NCI-H187 treated with DMSO at 0.1 percent for 48 hours (cell line): ENCODE measurements at regions not wholly inside any gene's neighbourhood (a gene's known extent, or its start where the extent isn't known, plus 50 kb on each side); places are given as distances from the start of the nearest gene placed in this dataset.

Experiments used
- DNase-seq: peaks from one replicate; lab custom pipeline; 2025; lab: John Stamatoyannopoulos, UW

DNA sequence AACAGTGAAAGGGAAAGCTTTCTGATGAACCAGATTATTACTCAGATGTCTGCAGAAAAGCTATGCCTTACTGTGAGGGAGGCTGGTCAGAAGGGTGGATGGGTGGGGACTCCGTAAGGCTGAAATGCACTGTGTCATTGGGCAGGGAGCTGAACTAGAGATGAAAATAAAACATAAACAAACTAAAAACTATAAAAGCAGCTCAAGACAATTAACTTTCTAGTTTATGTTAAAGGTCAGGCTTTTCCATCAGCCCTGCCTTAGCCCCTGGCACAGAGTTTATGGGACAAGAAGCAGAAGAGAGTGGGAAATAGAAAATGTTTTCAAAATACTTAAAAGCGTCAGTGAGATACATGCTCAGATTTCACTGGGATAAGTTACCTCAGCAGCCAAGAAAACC, 310.0 kb upstream of the UBE2E2 start:
- no peak for DNase-seq

DNA sequence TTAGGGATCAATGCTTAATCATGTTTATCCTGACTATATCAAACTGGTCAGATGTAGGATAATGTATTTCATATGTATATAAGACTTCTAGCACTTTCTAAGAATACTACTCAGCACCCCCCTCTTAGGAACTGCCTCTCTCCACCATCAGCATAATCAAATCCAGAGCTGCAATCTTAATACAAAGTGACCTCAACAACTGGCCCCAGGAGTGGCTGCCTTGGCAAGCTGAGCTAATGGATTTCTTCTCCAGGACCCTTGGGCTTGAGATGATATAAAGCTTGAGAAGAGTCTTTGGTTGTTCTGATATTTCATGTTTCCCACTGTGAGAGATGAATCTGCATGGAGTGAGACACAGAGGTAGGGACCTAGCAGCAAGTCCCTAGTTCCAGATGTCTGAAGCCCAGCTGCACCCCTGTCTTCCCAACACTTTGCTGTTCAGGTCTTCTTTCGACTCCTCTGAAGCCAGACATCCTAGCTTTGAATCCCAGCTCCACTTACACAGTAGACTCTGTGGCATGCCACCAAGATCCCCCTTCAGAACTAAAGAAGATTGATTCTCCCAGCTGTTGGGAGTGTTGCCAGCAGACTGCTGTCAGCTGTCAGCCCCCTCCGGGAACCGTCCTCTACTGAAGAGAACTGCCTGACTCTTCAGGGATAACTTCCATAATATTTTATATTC, 309.3 kb upstream of the UBE2E2 start:
- DNase-seq, result no peak

DNA sequence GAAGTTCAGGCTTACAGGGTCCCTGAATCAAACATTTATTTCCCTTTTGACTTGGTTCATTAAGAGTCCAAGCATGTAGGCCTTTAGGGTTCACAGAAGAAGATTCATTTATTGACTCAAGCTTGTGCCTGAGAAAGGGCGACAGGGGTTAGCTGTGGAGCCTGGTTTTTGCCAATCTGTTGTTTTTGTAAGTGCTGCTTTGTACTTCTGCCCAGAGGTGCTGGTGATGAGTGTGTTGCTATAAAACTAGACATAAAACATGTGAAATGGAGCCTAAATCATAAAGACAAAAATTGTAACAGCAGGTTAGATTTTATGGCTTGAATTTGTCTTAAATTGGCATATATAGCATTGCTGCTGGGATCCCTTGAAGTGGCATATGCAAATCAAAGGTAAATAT, 308.3 kb upstream of the UBE2E2 start:
- no peak for DNase-seq

DNA sequence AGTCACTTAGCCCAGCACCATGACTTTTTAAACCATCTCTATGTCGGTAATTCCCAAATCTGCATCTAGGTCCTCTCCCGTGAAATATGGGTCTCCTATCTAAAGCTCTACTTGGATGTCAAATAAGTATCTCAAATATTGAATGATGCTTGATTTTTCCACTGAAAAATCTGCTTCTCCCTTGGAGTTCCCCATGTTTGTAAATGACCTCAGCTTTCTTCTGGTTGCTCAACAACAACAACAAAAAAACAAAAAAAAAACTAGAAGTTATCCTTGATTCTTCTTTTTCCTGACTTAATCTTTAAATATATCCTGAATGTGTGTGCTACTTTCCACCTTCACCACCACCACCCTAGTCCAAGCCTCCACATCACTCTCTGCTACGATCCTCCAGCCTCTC, 307.5 kb upstream of the UBE2E2 start:
- DNase-seq, result no peak

DNA sequence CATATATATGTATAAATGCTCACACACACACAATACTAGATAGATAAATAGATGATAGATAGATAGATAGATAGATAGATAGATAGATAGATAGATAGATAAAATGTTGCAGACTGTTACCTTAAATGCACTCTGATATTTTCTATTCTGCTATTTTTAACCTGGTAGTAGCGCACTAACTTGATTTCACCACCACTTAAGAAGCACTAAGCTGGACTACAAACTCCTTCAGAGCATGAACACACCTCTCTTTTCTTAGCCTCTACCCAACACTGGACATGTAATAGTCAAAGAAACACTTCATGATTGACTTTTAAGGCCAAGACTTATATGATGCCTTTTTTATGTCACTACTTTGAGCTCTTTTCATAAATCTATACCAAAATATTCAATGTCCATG, 304.6 kb upstream of the UBE2E2 start:
- DNase-seq, result no peak

DNA sequence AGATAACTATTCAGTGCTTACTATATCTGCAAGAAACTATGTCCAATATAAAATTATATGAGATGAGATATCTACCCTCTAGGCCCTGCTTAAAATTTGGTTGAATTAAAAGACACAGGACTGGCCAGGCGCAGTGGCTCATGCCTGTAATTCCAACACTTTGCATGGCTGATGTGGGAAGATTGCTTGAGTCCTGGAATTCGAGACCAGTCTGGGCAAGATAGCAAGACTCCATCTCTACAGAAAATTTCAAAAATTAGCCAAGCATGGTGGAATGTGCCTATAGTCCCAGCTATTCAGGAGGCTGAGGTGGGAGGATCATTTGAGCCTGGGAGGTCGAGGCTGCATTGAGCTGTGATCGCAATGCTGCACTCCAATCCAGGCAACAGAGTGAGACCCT, 303.7 kb upstream of the UBE2E2 start:
- no peak for DNase-seq

DNA sequence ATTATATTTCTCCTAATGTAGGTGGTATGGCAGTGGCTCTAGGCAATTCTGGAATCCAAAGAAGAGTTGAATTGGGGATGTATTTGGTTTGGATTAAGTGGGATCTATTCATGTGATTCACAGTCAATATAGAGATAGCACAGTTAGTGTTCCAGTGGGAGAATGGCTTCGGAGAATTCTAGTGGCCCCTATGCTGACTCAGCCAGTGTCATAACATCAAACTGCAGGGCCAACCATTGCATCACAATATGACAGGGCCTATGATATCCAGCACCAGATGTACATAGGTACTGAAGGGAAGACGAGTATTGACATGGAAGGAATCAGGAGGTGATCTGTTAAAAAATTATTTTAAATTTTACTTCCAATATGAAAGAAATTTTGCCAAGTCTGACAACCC, 302.8 kb upstream of the UBE2E2 start:
- DNase-seq, result no peak

DNA sequence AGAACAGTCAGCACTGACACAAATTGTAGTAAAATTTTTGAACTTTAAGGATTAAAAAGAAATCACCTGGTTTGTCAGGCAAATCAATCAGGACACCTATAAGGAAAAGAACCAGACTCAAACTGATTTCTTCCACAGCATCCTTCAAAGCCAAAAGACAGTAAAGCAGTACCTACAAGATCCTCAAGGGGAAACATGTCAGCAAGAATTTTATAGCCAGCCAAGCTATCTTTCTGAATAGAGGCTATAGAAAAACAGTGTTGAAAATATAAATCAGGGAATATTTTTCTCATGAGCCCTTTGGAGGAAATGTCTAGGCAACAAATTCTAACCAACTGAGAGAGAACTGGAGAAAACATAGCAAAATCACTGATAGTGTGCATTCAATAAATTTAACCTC, 301.4 kb upstream of the UBE2E2 start:
- no peak for DNase-seq

DNA sequence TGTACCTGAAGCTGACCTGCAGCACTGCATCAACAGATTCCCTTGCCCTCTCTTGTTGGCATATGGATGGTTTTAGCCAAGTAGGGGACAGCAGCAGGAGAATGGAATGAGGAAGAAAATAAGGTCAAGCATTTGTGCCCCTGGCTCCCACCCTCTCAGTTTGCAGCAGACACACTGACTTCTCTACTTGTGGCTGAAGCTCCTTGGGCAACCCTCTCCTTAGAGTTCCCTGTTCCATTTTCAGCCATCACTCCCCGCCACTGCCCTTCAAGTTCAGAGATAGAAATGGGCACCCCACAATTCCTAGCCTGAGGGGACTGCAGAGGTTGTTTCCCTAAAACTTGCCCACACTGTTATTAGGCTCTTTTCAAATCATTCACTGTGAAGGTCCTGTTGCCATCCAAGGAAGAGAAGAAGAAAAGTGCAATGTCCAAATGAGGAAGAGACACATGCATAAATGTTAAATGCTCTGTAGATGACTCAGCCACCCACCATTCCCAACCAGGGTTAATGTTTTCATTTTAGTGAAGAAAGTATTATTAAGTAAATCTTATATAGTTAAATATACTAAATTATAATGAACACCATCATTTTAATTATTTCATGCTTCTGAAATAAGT, 295.9 kb upstream of the UBE2E2 start:
- DNase-seq, result no peak

DNA sequence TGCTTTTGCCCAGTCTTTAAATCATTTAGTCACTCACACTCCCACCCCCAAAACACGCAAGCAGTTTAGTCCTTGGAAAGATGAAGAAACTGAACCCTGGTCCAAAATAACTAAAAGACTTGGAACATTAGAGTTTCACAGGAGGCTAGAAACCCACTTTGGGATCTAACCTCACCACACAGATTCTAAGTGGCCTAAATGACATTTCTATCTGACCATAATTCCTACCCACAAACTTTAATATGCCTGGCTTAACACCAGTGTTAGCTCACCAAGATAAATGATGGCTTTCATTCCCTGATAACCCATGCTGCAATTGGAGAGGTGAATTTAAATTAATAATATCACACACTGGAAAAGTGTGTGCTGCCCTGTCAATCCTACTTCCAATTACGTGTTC, 295.3 kb upstream of the UBE2E2 start:
- no peak for DNase-seq

DNA sequence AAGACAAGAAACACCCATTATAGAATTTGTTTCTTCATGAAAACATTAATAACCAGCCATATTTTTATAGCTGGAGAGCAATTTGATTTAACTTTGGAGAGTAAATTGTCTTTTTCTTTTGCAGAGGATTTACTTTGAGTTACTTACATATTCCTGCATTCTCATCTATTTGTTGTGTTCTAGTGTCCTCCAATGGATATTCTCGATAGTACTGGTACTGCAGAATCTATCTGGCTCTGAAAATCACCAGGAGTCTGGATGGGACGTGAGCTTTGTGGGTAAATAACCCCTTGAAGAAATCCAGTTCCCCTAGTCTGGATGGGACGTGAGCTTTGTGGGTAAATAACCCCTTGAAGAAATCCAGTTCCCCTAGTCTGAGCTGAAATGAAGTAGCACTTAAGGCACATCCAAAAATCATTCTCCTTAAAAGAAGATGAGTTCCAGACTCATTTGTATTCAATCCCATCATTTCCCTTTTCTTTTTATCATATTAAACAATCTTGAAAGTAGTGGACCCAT, 294.1 kb upstream of the UBE2E2 start:
- DNase-seq, result no peak

DNA sequence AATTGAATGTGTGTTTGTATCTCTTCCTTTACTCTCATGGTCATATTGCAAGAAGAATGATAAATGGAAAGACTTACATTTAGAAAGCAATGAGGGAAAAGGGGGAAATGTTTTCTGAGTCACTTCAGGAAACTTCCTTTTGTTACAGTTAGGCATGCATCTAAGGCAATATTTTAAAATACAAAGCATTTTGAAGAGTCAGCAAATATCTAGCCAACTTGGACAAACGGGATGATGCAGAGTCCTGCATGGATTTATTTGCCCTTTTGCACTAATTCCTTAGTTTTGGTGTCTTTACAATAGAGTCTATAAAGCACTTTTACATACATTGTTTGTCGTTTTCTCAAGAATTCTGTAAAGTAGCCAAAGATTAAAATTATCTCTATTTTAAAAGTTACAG, 286.2 kb upstream of the UBE2E2 start:
- DNase-seq, result no peak

DNA sequence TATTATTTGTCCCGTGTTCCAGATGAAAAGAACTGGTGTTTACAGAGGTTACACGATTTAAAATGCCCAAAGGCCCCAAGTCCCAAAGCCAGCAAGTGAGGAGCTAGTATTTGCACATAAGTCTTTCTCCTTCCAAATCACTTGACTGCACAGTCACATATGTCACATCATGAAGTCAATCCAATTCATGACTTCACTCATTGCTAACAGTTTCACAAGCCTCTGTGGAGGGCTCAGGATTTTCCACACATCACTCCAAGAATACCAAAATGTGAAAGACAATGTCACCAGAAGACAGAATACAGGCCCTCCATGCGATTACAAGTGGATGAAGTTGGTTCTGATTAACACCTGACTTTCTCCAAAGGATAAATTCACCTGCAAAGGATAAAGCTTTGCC, 283.1 kb upstream of the UBE2E2 start:
- DNase-seq, result no peak

DNA sequence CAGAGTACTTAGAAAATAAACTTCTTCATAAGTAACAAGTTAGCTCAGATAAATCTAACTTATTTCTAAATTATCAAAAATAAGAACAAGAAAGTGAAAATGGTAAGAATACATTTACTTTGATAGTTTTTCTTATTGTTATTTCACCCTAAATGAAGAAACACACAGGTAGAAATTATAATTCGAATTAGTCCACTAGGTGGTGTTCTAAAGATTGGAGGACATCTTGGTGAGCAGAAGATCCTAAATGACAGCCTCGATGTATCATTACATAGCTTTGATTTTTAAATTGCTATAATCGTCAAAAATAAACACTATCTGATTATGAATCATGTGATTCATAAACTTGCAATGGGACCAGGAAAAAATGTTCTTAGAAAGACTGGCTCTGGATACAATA, 280.8 kb upstream of the UBE2E2 start:
- no peak for DNase-seq

DNA sequence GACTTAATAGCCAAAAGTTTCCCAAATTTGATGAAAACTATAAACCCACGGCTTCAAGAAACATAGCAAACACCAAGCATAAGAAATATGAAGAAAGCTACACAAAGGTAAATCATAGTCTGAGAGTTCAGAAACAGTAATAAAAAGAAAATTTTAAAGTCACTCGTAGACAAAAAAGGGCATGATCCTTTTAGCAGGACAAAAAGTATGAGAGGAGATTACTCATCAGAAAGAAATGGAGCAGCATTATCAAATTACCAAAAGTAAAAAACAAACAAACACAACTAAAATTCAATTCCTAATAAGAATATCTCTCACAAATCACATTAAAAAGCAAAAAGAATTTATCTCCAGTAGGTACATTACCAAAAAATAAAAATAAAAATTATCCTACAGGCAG, 279.4 kb upstream of the UBE2E2 start:
- no peak for DNase-seq

DNA sequence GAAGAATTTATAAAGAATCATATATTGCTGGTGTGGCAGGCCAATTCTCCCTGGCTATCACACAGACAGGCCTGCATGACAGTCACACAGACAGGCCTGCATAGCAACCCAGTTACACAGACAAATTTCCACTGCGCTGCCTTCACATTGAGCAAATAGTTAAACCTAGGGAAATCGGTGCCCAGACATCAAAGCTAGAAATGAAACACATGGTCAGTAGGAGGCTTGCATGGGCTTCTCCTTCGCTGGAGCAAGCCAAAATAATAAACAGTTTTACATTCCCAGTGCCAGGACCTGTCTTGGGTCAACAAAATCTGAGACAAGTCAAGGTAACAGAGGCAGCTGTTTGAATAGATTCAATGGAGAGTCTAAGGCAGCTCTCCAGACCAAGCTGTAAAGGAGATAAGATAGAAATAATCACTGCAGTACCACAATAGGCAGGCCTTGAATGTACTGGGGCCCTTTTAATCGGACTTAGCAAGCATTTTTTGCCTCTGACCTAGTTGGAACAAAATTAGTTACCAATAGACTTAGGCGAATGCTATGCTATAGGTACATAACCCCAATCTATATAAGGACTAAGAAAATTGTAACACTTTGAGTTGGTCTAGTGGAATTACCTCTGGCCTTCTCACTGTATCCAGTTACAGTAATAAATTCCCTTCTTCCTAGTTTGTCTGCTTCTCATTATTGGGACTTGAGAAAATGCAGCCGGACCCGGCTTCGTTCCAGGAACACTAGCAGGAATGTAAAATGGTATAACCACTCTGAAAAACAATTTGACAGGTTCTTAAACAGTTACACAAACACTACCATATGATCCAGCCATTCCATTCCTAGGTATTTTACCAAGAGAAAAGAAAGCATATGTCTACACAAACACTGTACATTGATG, 274.7 kb upstream of the UBE2E2 start:
- no peak for DNase-seq

DNA sequence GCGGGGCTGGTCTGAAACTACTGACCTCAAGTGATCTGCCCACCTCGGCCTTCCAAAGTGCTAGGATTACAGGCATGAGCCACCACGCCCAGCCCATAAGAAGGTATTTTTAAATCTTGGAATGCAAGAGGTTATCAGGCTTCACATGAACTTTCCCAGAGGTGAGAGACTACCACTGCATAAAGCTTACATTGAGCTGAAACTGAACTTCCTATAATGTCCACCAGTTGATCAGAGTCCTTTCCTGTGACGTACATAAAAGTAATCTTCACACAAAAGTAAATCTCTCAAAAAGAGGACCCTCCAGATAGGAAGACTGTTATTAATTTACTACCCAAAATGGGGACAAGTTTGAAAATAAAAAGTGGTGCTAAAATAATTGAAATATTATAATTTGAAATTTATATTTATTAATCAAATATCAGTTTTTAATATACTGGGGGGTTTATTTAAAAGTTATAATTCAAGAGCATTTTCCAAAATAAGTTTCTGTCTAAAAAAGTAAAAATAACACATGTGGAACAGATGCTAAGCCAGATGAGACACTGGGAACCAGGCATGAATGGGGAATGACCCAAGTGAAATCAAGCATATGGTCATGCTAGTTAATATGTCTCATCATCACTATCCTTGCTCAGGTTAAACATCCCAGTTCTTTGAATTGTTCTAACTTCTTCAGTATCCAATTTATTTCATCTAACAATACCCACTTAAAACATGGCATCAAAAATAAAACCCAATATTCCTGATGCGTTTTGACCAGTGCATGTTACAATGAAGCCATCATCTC, 269.9 kb upstream of the UBE2E2 start:
- no peak for DNase-seq

DNA sequence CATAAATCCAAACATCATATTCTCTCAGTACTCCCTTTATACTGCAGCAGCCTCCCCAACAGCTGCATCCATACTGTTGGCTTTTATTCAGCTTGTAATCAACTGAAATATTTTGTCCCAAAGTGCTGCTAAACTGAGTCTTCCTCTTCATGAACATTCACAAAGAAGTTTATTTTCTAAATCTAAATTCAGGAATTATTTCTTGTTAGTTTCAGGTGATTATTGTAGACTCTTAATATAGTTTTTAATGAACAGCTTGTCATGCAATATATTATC, 269.3 kb upstream of the UBE2E2 start:
- no peak for DNase-seq

DNA sequence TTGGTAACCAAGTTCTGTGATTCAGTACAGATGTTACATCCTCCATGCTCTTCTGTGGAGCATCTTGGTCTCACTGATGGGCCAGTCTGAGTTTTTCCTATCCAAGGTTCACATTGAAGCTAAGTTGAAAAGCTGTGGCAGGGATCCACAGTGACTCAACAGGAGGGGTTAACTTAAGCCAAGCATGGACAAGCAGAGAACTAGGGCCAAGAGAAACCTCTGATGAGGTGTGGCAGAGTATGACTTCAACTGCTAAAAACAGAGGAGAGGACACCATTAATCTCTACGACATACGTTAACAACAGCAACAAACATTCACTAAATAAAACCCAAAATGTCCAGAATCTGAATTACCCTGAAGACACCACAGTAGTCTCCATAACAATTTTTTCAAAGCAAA, 268.1 kb upstream of the UBE2E2 start:
- no peak for DNase-seq

DNA sequence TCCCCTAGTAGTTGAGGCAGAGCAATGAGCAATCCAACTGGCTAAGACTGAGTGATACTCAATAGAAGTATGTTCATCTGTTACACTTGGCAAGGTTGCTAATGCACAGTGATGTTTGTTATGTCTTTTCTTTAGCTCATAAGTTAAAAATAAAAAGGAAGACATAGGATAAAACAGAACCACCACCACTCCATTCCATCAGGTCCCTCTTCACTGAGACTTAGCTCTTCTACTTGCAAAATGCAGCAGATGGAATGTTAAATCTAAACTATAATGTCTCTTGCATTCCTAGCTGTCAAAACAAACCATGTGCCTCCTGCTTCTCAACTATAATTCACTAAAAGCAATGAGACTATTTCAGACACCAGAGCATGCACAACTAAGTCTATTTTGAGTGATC, 265.6 kb upstream of the UBE2E2 start:
- DNase-seq, result no peak

DNA sequence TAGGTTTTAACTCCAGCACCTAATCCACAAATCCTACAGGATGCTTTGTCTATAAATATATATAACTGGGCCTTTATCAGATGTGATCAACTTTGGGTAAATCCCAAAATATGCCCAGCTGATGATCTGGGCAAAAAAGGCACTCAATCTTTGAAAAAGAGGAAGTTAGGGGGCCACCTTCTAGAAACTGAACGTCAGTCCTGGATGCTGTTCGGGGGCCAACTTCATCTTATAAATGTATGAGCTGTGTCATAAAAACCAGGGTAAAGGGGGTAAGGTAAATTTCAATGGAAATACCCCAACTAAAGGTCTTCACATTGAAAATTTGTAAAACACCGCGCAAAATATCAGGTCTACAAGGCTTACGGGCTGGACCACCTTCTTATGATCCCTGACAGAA, 264.4 kb upstream of the UBE2E2 start:
- no peak for DNase-seq

DNA sequence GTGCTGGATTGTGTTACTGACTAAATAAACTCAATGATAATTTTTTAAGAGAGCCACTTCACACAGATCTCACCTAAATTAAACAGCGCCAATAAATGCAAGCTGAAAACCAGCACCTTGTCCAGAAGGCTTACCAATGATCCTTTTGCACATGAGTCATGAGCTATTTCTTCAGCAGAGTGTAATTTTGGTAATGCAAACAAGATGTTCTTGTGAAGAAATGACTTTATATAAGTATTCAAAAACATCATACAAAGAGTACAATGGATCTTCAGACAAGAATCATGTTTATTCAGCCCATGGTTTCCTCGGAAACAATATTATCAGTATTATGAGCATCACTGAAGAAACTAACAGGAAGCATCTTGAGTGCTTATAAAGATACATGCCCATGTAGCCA, 263.8 kb upstream of the UBE2E2 start:
- no peak for DNase-seq

DNA sequence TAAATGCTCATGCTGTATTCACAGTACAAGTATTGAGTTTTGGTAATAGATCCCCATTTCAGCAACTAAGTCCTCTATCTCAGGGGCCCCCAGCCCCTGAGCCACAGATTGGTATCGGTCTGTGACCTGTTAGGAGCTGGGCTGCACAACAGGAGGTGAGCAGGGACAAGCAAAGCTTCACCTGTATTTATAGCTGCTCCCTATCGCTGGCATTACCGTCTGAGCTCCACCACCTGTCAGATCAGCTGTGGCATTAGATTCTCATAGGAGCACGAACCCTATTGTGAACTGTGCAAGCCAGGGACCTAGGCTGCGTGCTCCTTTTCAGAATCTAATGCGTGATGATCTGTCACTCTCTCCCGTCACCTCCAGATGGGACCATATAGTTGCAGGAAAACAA, 262.8 kb upstream of the UBE2E2 start:
- no peak for DNase-seq
